ENCODE measurements at regions not wholly inside any gene's neighbourhood (a gene's known extent, or its start where the extent isn't known, plus 50 kb on each side); places are given as distances from the start of the nearest gene placed in this dataset.
"Not testable (repeated sequence)": the region's sequence is repeated elsewhere in the genome, so short reads cannot be mapped to it uniquely, and the experiment has no call there.

DNA sequence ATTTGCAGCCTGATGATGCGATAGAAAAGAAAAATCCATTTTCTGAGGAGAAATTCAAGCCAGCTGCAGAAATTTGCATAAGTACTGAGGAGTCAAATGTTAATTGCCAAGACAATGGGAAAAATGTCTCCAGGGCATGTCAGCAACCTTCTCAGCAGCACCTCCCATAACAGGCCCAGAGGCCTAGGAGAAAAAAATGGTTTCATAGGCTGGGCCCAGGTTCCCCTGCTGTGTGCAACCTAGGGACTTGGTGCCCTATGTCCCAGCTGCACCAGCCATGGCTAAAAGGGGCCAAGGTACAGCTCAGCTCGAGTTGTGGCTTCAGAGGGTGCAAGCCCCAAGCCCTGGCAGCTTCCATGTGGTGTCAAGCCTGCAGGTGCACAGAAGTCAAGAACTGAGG lies 144.8 kb upstream of the PRKD1 start:
- H3K36me3 Mint-ChIP-seq; H3K36me3 ChIP-seq (ENCODE audit: control insufficient read depth, insufficient read depth, low read length); H3K9me3 ChIP-seq (ENCODE audit: control insufficient read depth in 2 of 2, low read length in 2 of 2); H3K4me1 ChIP-seq (ENCODE audit: control insufficient read depth, insufficient read depth, low read length, poor library complexity, severe bottlenecking); H3K4me3 ChIP-seq (ENCODE audit: low read depth, low read length); H3K4me1 Mint-ChIP-seq; H3K27ac Mint-ChIP-seq; H3K27ac ChIP-seq (ENCODE audit: insufficient read depth, low read length, poor library complexity, severe bottlenecking); H3K27me3 ChIP-seq (ENCODE audit: control insufficient read depth, insufficient read depth, low read length); H3K4me3 Mint-ChIP-seq; ATAC-seq (ENCODE audit: low read depth in 2 of 2); H3K27me3 Mint-ChIP-seq; DNase-seq: not testable (repeated sequence)
- peaks cover 6 to 27% (median 13%) of the 10 kb centered on the region in 7 donors for H3K9me3 Mint-ChIP-seq

DNA sequence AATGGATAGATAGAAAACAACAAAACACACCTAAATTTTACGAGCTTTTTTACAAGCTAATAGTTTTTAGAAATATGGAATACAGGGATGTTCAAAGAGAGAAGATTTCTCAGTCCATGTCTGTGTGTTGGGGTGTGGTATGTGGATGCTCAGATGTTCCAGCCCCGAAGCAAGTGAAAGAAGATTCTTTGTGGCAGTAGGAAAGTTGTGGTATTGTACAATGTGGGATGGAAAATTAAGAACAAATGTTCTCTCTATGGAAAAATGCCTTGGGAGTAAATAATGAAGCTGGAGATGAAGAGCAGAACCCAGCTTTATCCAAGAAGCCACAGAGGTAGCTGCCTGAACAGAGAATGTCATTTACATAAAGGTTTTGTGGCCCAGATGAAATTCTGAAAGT lies 150.3 kb upstream of the PRKD1 start:
- Mint-ChIP-seq H3K27ac (no peak overlapping the region), H3K36me3 (no peaks in the 10 kb centered on the region), H3K4me3 (no peak overlapping the region), H3K4me1 (no peaks in the 10 kb centered on the region), H3K27me3 (no peaks in the 10 kb centered on the region), H3K9me3 (peaks cover 3 to 23% (median 13%) of the 10 kb centered on the region in 7 donors)
- Histone ChIP-seq H3K27ac (ENCODE audit: insufficient read depth, low read length, poor library complexity, severe bottlenecking) (no peak overlapping the region), H3K36me3 (ENCODE audit: control insufficient read depth, insufficient read depth, low read length) (no peaks in the 10 kb centered on the region), H3K27me3 (ENCODE audit: control insufficient read depth, insufficient read depth, low read length) (no peaks in the 10 kb centered on the region), H3K4me1 (ENCODE audit: control insufficient read depth, insufficient read depth, low read length, poor library complexity, severe bottlenecking) (no peaks in the 10 kb centered on the region), H3K4me3 (ENCODE audit: low read depth, low read length) (no peak overlapping the region), H3K9me3 (ENCODE audit: control insufficient read depth in 2 of 2, low read length in 2 of 2) (peaks cover 0 to 2% of the 10 kb centered on the region in 2 experiments)
- no peak for DNase-seq
- ATAC-seq (ENCODE audit: low read depth in 2 of 2) = no peak

DNA sequence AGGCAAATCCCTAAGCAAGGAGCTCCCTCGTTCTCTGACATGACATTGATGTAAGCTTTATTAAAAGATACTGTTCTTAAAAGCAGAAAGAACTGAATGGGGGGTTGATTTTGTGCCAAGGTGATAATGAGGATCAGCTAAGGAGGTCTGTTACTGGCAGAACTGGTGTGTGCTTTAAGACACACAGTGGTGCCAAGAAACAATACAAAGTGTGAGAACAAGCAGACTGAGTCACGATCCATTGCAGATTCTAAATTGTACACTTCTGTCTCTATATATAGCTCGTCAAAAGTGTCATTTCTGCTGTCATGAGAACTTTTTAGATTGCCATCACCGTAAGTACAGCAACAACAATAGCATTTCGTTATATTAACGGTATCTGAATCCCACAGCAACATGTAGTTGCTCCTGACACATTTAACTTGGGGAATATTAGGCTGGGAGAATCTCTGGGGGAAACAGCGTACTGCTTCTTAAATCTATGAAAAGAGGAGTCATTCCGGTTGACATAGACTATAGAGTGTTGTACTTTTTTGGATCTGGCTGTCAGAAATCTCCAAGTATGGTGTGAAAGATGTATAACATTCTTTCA lies 151.3 kb upstream of the PRKD1 start:
- H3K27ac ChIP-seq (ENCODE audit: insufficient read depth, low read length, poor library complexity, severe bottlenecking) = no peak overlapping the region
- H3K36me3 Mint-ChIP-seq = no peaks in the 10 kb centered on the region
- no peak for DNase-seq
- H3K4me3 ChIP-seq (ENCODE audit: low read depth, low read length) = no peak overlapping the region
- no peaks in the 10 kb centered on the region for H3K27me3 ChIP-seq (ENCODE audit: control insufficient read depth, insufficient read depth, low read length)
- no peak for ATAC-seq (ENCODE audit: low read depth in 2 of 2)
- H3K27me3 Mint-ChIP-seq = no peaks in the 10 kb centered on the region
- no peaks in the 10 kb centered on the region for H3K36me3 ChIP-seq (ENCODE audit: control insufficient read depth, insufficient read depth, low read length)
- H3K4me1 ChIP-seq (ENCODE audit: control insufficient read depth, insufficient read depth, low read length, poor library complexity, severe bottlenecking) = no peaks in the 10 kb centered on the region
- no peaks in the 10 kb centered on the region for H3K4me1 Mint-ChIP-seq
- H3K27ac Mint-ChIP-seq = no peak overlapping the region
- no peaks in the 10 kb centered on the region for H3K9me3 ChIP-seq (ENCODE audit: control insufficient read depth in 2 of 2, low read length in 2 of 2)
- peaks cover 3 to 19% (median 11%) of the 10 kb centered on the region in 7 donors for H3K9me3 Mint-ChIP-seq
- H3K4me3 Mint-ChIP-seq = no peak overlapping the region

- DNase-seq = no peak
- Histone ChIP-seq H3K27ac (ENCODE audit: insufficient read depth, low read length, poor library complexity, severe bottlenecking) (no peak overlapping the region), H3K27me3 (ENCODE audit: control insufficient read depth, insufficient read depth, low read length) (no peaks in the 10 kb centered on the region), H3K4me1 (ENCODE audit: control insufficient read depth, insufficient read depth, low read length, poor library complexity, severe bottlenecking) (no peaks in the 10 kb centered on the region), H3K9me3 (ENCODE audit: control insufficient read depth in 2 of 2, low read length in 2 of 2) (peaks cover 0 to 6% of the 10 kb centered on the region in 2 experiments), H3K36me3 (ENCODE audit: control insufficient read depth, insufficient read depth, low read length) (no peaks in the 10 kb centered on the region), H3K4me3 (ENCODE audit: low read depth, low read length) (no peak overlapping the region)
- no peak overlapping the region for H3K27ac Mint-ChIP-seq
- no peaks in the 10 kb centered on the region for H3K4me1 Mint-ChIP-seq
- no peaks in the 10 kb centered on the region for H3K27me3 Mint-ChIP-seq
- no peak for ATAC-seq (ENCODE audit: low read depth in 2 of 2)
- peaks cover 4 to 15% (median 10%) of the 10 kb centered on the region in 7 donors for H3K9me3 Mint-ChIP-seq
- no peaks in the 10 kb centered on the region for H3K36me3 Mint-ChIP-seq
- H3K4me3 Mint-ChIP-seq = no peak overlapping the region
Measured at GRCh38 chr14:30082486-30082885, 154.8 kb upstream of the PRKD1 start.

- DNase-seq = no peak
- no peaks in the 10 kb centered on the region for H3K36me3 ChIP-seq (ENCODE audit: control insufficient read depth, insufficient read depth, low read length)
- Mint-ChIP-seq H3K4me1 (peaks cover 0 to 4% (median 0%) of the 10 kb centered on the region in 4 donors), H3K36me3 (no peaks in the 10 kb centered on the region), H3K9me3 (peaks cover 4 to 16% (median 11%) of the 10 kb centered on the region in 7 donors), H3K27me3 (no peaks in the 10 kb centered on the region), H3K27ac (no peak overlapping the region), H3K4me3 (no peak overlapping the region)
- no peaks in the 10 kb centered on the region for H3K4me1 ChIP-seq (ENCODE audit: control insufficient read depth, insufficient read depth, low read length, poor library complexity, severe bottlenecking)
- H3K9me3 ChIP-seq (ENCODE audit: control insufficient read depth in 2 of 2, low read length in 2 of 2) = peaks cover 0 to 6% of the 10 kb centered on the region in 2 experiments
- H3K4me3 ChIP-seq (ENCODE audit: low read depth, low read length) = no peak overlapping the region
- no peak overlapping the region for H3K27ac ChIP-seq (ENCODE audit: insufficient read depth, low read length, poor library complexity, severe bottlenecking)
- no peak for ATAC-seq (ENCODE audit: low read depth in 2 of 2)
- H3K27me3 ChIP-seq (ENCODE audit: control insufficient read depth, insufficient read depth, low read length) = no peaks in the 10 kb centered on the region
Measured at GRCh38 chr14:30084811-30085210, 157.2 kb upstream of the PRKD1 start.

- peaks cover 0 to 10% of the 10 kb centered on the region in 2 experiments for H3K9me3 ChIP-seq (ENCODE audit: control insufficient read depth in 2 of 2, low read length in 2 of 2)
- H3K9me3 Mint-ChIP-seq = peaks cover 5 to 20% (median 13%) of the 10 kb centered on the region in 7 donors
- no peak overlapping the region for H3K4me3 ChIP-seq (ENCODE audit: low read depth, low read length)
- no peak for DNase-seq
- H3K27me3 Mint-ChIP-seq = no peaks in the 10 kb centered on the region
- H3K27ac Mint-ChIP-seq = no peak overlapping the region
- H3K4me1 ChIP-seq (ENCODE audit: control insufficient read depth, insufficient read depth, low read length, poor library complexity, severe bottlenecking) = no peaks in the 10 kb centered on the region
- no peak for ATAC-seq (ENCODE audit: low read depth in 2 of 2)
- no peak overlapping the region for H3K4me3 Mint-ChIP-seq
- no peaks in the 10 kb centered on the region for H3K36me3 Mint-ChIP-seq
- H3K27me3 ChIP-seq (ENCODE audit: control insufficient read depth, insufficient read depth, low read length) = no peaks in the 10 kb centered on the region
- no peaks in the 10 kb centered on the region for H3K36me3 ChIP-seq (ENCODE audit: control insufficient read depth, insufficient read depth, low read length)
- H3K4me1 Mint-ChIP-seq = peaks cover 0 to 4% (median 0%) of the 10 kb centered on the region in 4 donors
- H3K27ac ChIP-seq (ENCODE audit: insufficient read depth, low read length, poor library complexity, severe bottlenecking) = no peak overlapping the region
Measured at GRCh38 chr14:30085943-30086342, 158.3 kb upstream of the PRKD1 start.

DNA sequence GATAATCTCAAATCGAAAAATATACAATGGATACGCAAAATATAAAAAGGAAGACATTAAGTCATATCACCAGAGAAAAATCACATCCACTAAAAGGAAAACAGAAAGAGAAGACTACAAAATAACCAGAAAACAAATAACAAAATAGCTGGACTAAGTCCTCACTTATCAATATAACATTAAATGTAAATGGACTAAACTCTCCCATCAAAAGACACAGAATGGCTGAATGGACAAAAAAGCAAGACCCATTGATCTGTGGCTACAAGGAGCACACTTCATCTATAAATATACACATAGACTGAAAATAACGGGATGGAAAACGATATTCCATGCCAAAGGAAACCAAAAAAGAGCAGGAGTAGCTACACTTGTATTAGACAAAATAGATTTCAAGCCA lies 161.0 kb upstream of the PRKD1 start:
- no peaks in the 10 kb centered on the region for H3K27me3 ChIP-seq (ENCODE audit: control insufficient read depth, insufficient read depth, low read length)
- H3K36me3 ChIP-seq (ENCODE audit: control insufficient read depth, insufficient read depth, low read length) = no peaks in the 10 kb centered on the region
- H3K4me3 Mint-ChIP-seq = no peak overlapping the region
- no peak for ATAC-seq (ENCODE audit: low read depth in 2 of 2)
- no peaks in the 10 kb centered on the region for H3K4me1 ChIP-seq (ENCODE audit: control insufficient read depth, insufficient read depth, low read length, poor library complexity, severe bottlenecking)
- no peak overlapping the region for H3K27ac ChIP-seq (ENCODE audit: insufficient read depth, low read length, poor library complexity, severe bottlenecking)
- H3K27ac Mint-ChIP-seq = no peak overlapping the region
- H3K36me3 Mint-ChIP-seq = no peaks in the 10 kb centered on the region
- DNase-seq = no peak
- H3K27me3 Mint-ChIP-seq = no peaks in the 10 kb centered on the region
- peaks cover 7 to 31% (median 14%) of the 10 kb centered on the region in 7 donors for H3K9me3 Mint-ChIP-seq
- H3K9me3 ChIP-seq (ENCODE audit: control insufficient read depth in 2 of 2, low read length in 2 of 2) = peaks cover 0 to 15% of the 10 kb centered on the region in 2 experiments
- peaks cover 0 to 4% (median 0%) of the 10 kb centered on the region in 4 donors for H3K4me1 Mint-ChIP-seq
- no peak overlapping the region for H3K4me3 ChIP-seq (ENCODE audit: low read depth, low read length)

- H3K4me3 Mint-ChIP-seq = no peak overlapping the region
- no peak overlapping the region for H3K27ac ChIP-seq (ENCODE audit: insufficient read depth, low read length, poor library complexity, severe bottlenecking)
- no peaks in the 10 kb centered on the region for H3K4me1 ChIP-seq (ENCODE audit: control insufficient read depth, insufficient read depth, low read length, poor library complexity, severe bottlenecking)
- no peaks in the 10 kb centered on the region for H3K27me3 ChIP-seq (ENCODE audit: control insufficient read depth, insufficient read depth, low read length)
- H3K36me3 ChIP-seq (ENCODE audit: control insufficient read depth, insufficient read depth, low read length) = no peaks in the 10 kb centered on the region
- no peaks in the 10 kb centered on the region for H3K27me3 Mint-ChIP-seq
- no peaks in the 10 kb centered on the region for H3K36me3 Mint-ChIP-seq
- no peak for DNase-seq
- H3K9me3 Mint-ChIP-seq = peaks cover 0 to 13% (median 7%) of the 10 kb centered on the region in 7 donors
- no peak overlapping the region for H3K4me3 ChIP-seq (ENCODE audit: low read depth, low read length)
- H3K9me3 ChIP-seq (ENCODE audit: control insufficient read depth in 2 of 2, low read length in 2 of 2) = no peaks in the 10 kb centered on the region
- ATAC-seq (ENCODE audit: low read depth in 2 of 2) = no peak
- no peak overlapping the region for H3K27ac Mint-ChIP-seq
- H3K4me1 Mint-ChIP-seq = peaks cover 0 to 4% (median 0%) of the 10 kb centered on the region in 4 donors
Measured at GRCh38 chr14:30108975-30109700, 181.5 kb upstream of the PRKD1 start.
